Fibroblast of pulmonary artery (primary cell): ENCODE measurements at regions not wholly inside any gene's neighbourhood (a gene's known extent, or its start where the extent isn't known, plus 50 kb on each side); places are given as distances from the start of the nearest gene placed in this dataset.

ENCODE experiments used
- DNase-seq: peaks from one replicate; pipeline ENCODE4 v3.0.0-alpha.2; 2010; ENCODE audit warnings: low read depth
- H3K4me3 ChIP-seq: replicated peaks from 2 replicates; pipeline ENCODE4 v1.5.1; 2011; ENCODE audit warnings: low read depth, mild to moderate bottlenecking, control low read depth, low read length, moderate library complexity
- TF ChIP-seq, protein P1 (sequence below): IDR thresholded peaks from 2 replicates; pipeline ENCODE4 v1.5.1; 2011; ENCODE audit warnings: mild to moderate bottlenecking, control low read depth, low read length, inconsistent platforms; ENCODE audit errors: missing control alignments

DNA sequence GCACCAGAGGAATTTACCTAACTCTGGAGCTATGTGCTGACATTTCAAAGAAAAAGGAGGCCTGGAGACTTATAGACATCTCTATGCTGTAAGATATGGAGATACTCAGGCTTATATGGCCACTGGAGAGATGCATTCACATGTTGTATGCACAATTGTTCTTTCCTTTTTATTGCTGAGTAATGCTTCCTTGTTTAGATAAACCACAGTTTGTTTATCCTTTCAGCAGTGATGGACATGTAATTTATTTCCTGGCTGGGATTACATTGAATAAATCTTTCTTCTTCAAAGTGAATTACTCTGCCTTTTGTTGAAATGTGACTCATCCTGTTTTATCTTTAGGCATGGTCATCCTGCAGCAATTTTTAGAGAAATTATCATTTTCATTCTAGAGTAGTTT, 716.7 kb upstream of the GCFC2 start:
- H3K4me3 ChIP-seq = no peak overlapping the region
- DNase-seq = no peak
- TF ChIP-seq, protein P1, sequence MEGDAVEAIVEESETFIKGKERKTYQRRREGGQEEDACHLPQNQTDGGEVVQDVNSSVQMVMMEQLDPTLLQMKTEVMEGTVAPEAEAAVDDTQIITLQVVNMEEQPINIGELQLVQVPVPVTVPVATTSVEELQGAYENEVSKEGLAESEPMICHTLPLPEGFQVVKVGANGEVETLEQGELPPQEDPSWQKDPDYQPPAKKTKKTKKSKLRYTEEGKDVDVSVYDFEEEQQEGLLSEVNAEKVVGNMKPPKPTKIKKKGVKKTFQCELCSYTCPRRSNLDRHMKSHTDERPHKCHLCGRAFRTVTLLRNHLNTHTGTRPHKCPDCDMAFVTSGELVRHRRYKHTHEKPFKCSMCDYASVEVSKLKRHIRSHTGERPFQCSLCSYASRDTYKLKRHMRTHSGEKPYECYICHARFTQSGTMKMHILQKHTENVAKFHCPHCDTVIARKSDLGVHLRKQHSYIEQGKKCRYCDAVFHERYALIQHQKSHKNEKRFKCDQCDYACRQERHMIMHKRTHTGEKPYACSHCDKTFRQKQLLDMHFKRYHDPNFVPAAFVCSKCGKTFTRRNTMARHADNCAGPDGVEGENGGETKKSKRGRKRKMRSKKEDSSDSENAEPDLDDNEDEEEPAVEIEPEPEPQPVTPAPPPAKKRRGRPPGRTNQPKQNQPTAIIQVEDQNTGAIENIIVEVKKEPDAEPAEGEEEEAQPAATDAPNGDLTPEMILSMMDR = no peak

- TF ChIP-seq, protein P1 = no peak
- DNase-seq = no peak
- H3K4me3 ChIP-seq = no peak overlapping the region
Observed at GRCh38 chr2:76415821-76416220, 705.1 kb upstream of the GCFC2 start.

- TF ChIP-seq, protein P1 = no peak
- no peak overlapping the region for H3K4me3 ChIP-seq
Observed at GRCh38 chr2:76413436-76413835, 702.7 kb upstream of the GCFC2 start.

DNA sequence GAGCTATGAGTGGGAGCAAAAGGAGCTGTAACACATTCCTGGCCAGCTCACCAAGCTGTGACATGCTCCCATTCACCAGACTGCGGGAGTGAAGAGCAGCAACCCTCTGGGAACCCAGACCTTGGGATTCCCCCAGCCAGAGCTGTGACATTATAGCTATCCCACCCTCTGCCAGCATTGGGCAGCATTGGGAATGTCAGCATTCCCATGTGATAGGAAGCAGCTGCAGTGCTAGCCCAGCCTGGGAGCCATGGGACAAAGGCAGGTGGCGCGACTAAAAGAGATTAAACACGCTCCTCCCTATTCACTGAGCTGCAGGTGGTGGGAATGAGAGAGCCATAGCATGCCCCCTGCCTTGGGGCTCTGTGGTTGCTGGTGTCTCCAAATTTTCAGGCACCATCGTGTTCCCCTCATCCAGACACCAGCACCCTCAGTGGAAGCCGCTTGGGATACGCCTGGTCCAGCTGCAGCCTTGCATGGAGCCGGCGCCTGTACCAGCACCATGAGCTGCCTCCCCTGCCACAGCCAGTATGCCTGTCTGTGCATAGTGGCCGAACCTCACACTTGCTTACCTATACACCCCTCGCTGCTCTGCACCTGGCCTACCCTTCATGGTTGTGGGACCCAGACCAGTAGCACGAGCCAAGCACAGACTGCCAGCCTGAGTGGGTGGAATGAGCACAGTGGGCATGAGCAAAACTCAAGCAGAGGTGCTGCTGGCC, 695.6 kb upstream of the GCFC2 start:
- no peak overlapping the region for H3K4me3 ChIP-seq
- DNase-seq = no peak
- TF ChIP-seq, protein P1 = no peak

More at GRCh38 chr2:76413436-76413835, 702.7 kb upstream of the GCFC2 start:
- no peak for DNase-seq

DNA sequence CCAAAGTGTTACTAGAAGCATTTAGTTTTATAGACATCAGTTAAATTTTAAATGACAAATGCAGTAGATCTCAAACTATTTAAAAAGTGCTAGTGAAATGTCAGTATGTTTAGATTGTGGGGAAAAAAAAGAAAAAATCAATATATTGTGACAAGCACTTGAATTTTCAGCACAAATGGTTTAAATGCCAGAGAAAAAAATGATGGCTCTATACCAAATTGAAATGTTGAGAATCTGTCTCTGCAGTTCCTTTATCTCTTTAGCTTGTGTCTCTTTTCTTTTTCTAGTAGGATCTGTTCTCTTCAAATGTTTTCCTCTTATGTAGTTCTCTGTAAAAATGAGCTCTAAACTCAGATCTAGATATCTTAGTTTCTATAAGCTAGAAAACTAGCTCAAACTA, 682.6 kb upstream of the GCFC2 start:
- TF ChIP-seq, protein P1 = no peak
- no peak overlapping the region for H3K4me3 ChIP-seq
- DNase-seq = no peak

- H3K4me3 ChIP-seq = no peak overlapping the region
- TF ChIP-seq, protein P1 = no peak
- DNase-seq = no peak
Observed at GRCh38 chr2:76391678-76392077, 681.0 kb upstream of the GCFC2 start.

DNA sequence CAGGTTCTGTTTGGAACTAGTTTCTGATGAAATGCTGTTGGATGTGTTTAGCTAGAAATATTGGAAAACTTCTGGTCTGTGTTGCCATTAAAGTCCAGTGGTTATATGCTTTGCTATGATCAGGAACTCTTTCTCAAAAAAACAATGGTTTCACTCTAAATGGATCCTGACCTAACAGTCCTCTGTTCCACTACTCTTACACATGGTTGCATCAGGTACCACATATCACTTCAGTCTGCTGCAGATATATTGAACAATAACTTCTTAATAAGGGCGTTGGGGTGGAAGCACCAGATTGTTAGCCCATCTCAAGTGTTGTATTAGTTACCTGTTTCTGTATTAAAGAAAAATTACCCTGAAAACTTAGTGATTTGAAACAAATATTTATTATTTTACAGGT, 676.6 kb upstream of the GCFC2 start:
- TF ChIP-seq, protein P1 = no peak
- DNase-seq = no peak
- no peak overlapping the region for H3K4me3 ChIP-seq
